Keratinocyte (primary cell): ENCODE measurements at regions not wholly inside any gene's neighbourhood (a gene's known extent, or its start where the extent isn't known, plus 50 kb on each side); places are given as distances from the start of the nearest gene placed in this dataset.

Source experiments
- DNase-seq: peaks from one replicate; pipeline ENCODE4 v3.0.0-alpha.2; 2011; ENCODE audit warnings: low read depth, missing footprints, low spot score
- FAIRE-seq: peaks from 2 replicates; lab custom pipeline; 2011; peaks lifted over from hg19 to GRCh38; lab: Jason Lieb, UNC
- H2AFZ ChIP-seq: 2 replicates; pipeline ENCODE4 v1.6.0; 2012; ENCODE audit warnings: low read length, control low read depth, inconsistent platforms; ENCODE audit not compliant: control insufficient read depth
- H3K27ac ChIP-seq: 2 replicates; pipeline ENCODE4 v1.5.1; 2011; ENCODE audit warnings: low read length; ENCODE audit not compliant: control insufficient read depth, insufficient read depth
- H3K27me3 ChIP-seq: 3 replicates; pipeline ENCODE4 v1.6.0; 2011; ENCODE audit warnings: low read length; ENCODE audit not compliant: control insufficient read depth, insufficient read depth; ENCODE audit errors: extremely low read depth
- H3K36me3 ChIP-seq, 2 experiments: 2 replicates in 1 of 2; 3 replicates in 1 of 2; pipeline ENCODE4 v1.5.1; 2011; ENCODE audit warnings: low read length in 2 of 2, mild to moderate bottlenecking in 1 of 2; ENCODE audit not compliant: control insufficient read depth in 2 of 2, insufficient read depth in 2 of 2; ENCODE audit errors: extremely low read depth in 1 of 2
- H3K4me1 ChIP-seq: 3 replicates; pipeline ENCODE4 v1.5.1; 2011; ENCODE audit warnings: low read length; ENCODE audit not compliant: control insufficient read depth, insufficient read depth; ENCODE audit errors: extremely low read depth
- H3K4me2 ChIP-seq: 3 replicates; pipeline ENCODE4 v1.6.0; 2011; ENCODE audit warnings: low read depth, low read length; ENCODE audit not compliant: control insufficient read depth, insufficient read depth; ENCODE audit errors: extremely low read depth
- H3K4me3 ChIP-seq, 3 experiments: fragments of 200-600 bp in 1 of 3; sonication (generic) in 1 of 3; 2 replicates in 2 of 3; 3 replicates in 1 of 3; pipeline ENCODE4 v1.5.1; 2011 to 2016; ENCODE audit warnings: low read length in 3 of 3, mild to moderate bottlenecking in 3 of 3, control low read depth in 2 of 3, inconsistent platforms in 1 of 3, low read depth in 1 of 3, mixed read lengths in 1 of 3, mixed run types in 1 of 3, moderate library complexity in 1 of 3; ENCODE audit not compliant: control insufficient read depth in 2 of 3, insufficient read depth in 2 of 3; ENCODE audit errors: extremely low read depth in 1 of 3
- H3K79me2 ChIP-seq: 2 replicates; pipeline ENCODE4 v1.6.0; 2012; ENCODE audit warnings: low read length; ENCODE audit not compliant: control insufficient read depth, insufficient read depth
- H3K9ac ChIP-seq: 3 replicates; pipeline ENCODE4 v1.6.0; 2011; ENCODE audit warnings: low read length; ENCODE audit not compliant: control insufficient read depth, insufficient read depth; ENCODE audit errors: extremely low read depth
- H3K9me1 ChIP-seq: 3 replicates; pipeline ENCODE4 v1.6.0; 2011; ENCODE audit warnings: low read length; ENCODE audit not compliant: control insufficient read depth, insufficient read depth; ENCODE audit errors: extremely low read depth
- H3K9me3 ChIP-seq: 2 replicates; pipeline ENCODE4 v1.5.1; 2012; ENCODE audit warnings: low read depth, low read length; ENCODE audit not compliant: control insufficient read depth
- H4K20me1 ChIP-seq: 3 replicates; pipeline ENCODE4 v1.6.0; 2011; ENCODE audit warnings: low read length; ENCODE audit not compliant: control insufficient read depth, insufficient read depth; ENCODE audit errors: extremely low read depth
- CTCF ChIP-seq, 3 experiments: IDR thresholded peaks in 1 of 3; conservative IDR thresholded peaks in 1 of 3; optimal IDR thresholded peaks in 1 of 3; 2 replicates in 2 of 3; 3 replicates in 1 of 3; pipeline versions ENCODE3 to v1.5.1; 2011; ENCODE audit warnings: low read length in 3 of 3, mild to moderate bottlenecking in 3 of 3, moderate library complexity in 2 of 3, control low read depth in 1 of 3, inconsistent platforms in 1 of 3; ENCODE audit not compliant: insufficient read depth in 2 of 3; ENCODE audit errors: extremely low read depth in 1 of 3
- EZH2 ChIP-seq: IDR thresholded peaks from one replicate; pipeline ENCODE4 v1.6.1; 2012; ENCODE audit warnings: inconsistent platforms, mild to moderate bottlenecking, low read length, moderate library complexity
- dilution Hi-C: fragments of 300-500 bp; cut with MboI; formaldehyde crosslinking; loops from one replicate; pipeline ENCODE4 v1.7.0; 2020; ENCODE audit warnings: low sequenced_read_pairs; ENCODE audit not compliant: extremely low pct_ligation_motif_present

- Histone ChIP-seq H3K36me3 (no peaks in the 10 kb centered on the region), H3K9ac (no peak overlapping the region), H3K27ac (no peak overlapping the region), H2AFZ (no peak overlapping the region), H3K4me1 (no peaks in the 10 kb centered on the region), H3K4me2 (no peak overlapping the region), H3K4me3 (no peak overlapping the region), H4K20me1 (no peaks in the 10 kb centered on the region), H3K79me2 (no peaks in the 10 kb centered on the region), H3K9me3 (no peaks in the 10 kb centered on the region), H3K27me3 (no peaks in the 10 kb centered on the region), H3K9me1 (no peaks in the 10 kb centered on the region)
- FAIRE-seq (no peak), DNase-seq (no peak)
- dilution Hi-C loops: no loop called here
- no peak for TF ChIP-seq CTCF (optimal IDR thresholded peaks at IDR 0.05 in 1 of 3, IDR thresholded peaks at IDR 0.05 in 1 of 3, conservative IDR thresholded peaks at IDR 0.05 in 1 of 3; ENCODE audit: extremely low read depth in 1 of 3, insufficient read depth in 2 of 3, low read length in 3 of 3)
- TF ChIP-seq EZH2: no peak
Measured at GRCh38 chr1:103901072-103901471, 151.4 kb downstream of the AMY1C start.

- Histone ChIP-seq H3K79me2 (no peaks in the 10 kb centered on the region), H3K4me3 (no peak overlapping the region), H3K27ac (no peak overlapping the region), H2AFZ (no peak overlapping the region), H3K9me3 (no peaks in the 10 kb centered on the region), H3K9me1 (no peaks in the 10 kb centered on the region), H3K27me3 (no peaks in the 10 kb centered on the region), H3K9ac (no peak overlapping the region), H3K4me1 (no peaks in the 10 kb centered on the region), H3K36me3 (no peaks in the 10 kb centered on the region), H4K20me1 (no peaks in the 10 kb centered on the region), H3K4me2 (no peak overlapping the region)
- FAIRE-seq: no peak
- no peak for DNase-seq
- dilution Hi-C loops: no loop called here
- TF ChIP-seq CTCF (optimal IDR thresholded peaks at IDR 0.05 in 1 of 3, IDR thresholded peaks at IDR 0.05 in 1 of 3, conservative IDR thresholded peaks at IDR 0.05 in 1 of 3; ENCODE audit: extremely low read depth in 1 of 3, insufficient read depth in 2 of 3, low read length in 3 of 3): no peak
- TF ChIP-seq EZH2: no peak
Measured at GRCh38 chr1:103905363-103905762, 155.7 kb downstream of the AMY1C start.
